IMR-90 (cell line): ENCODE measurements at regions not wholly inside any gene's neighbourhood (a gene's known extent, or its start where the extent isn't known, plus 50 kb on each side); places are given as distances from the start of the nearest gene placed in this dataset.

Experiments
- ATAC-seq: fragments of 200-7000 bp; cut with Tn5 transposase; 2 replicates; pipeline ENCODE4 v1.9.1; 2020; ENCODE audit warnings: low read depth, mild to moderate bottlenecking, moderate library complexity
- BruUV-seq: library from RNA; stranded (reverse); fragments of 400-500 nt; replicated peaks from 2 replicates; lab custom pipeline; 2021; lab: Mats Ljungman, UMichigan
- CTCF ChIA-PET: fragments of 300-600 bp; formaldehyde crosslinking; extraction: SDS; loops from one replicate; lab custom pipeline; 2021; ENCODE audit warnings: antibody characterized with exemption; lab: Yijun Ruan, JAX
- POLR2A ChIA-PET: fragments of 300-600 bp; sonication (Branson Sonifier 250); formaldehyde crosslinking; loops from one replicate; lab custom pipeline; 2022; ENCODE audit warnings: antibody characterized with exemption; ENCODE audit not compliant: unreplicated experiment; lab: Charles Lee
- DNase-seq: peaks from one replicate; pipeline ENCODE4 v3.0.0; 2013
- H2AFZ ChIP-seq: replicated peaks from 2 replicates; pipeline ENCODE3; 2013; ENCODE audit warnings: low read length, mild to moderate bottlenecking; ENCODE audit not compliant: poor library complexity
- H2AK5ac ChIP-seq: 2 replicates; pipeline ENCODE4 v1.6.1; 2013; ENCODE audit warnings: low read depth, low read length, inconsistent platforms
- H2AK9ac ChIP-seq: replicated peaks from 2 replicates; pipeline ENCODE3; 2013; ENCODE audit warnings: mild to moderate bottlenecking, low read depth, low read length, moderate library complexity; ENCODE audit not compliant: poor library complexity
- H2BK120ac ChIP-seq: 2 replicates; pipeline ENCODE4 v1.6.1; 2013; ENCODE audit warnings: low read depth, low read length, inconsistent platforms
- H2BK15ac ChIP-seq: 3 replicates; pipeline ENCODE4 v1.6.1; 2013; ENCODE audit warnings: low read depth, low read length, inconsistent platforms
- H2BK20ac ChIP-seq: 2 replicates; pipeline ENCODE4 v1.6.1; 2013; ENCODE audit warnings: low read depth, mild to moderate bottlenecking, inconsistent platforms, low read length, moderate library complexity
- H2BK5ac ChIP-seq: 2 replicates; pipeline ENCODE4 v1.6.1; 2013; ENCODE audit warnings: mild to moderate bottlenecking, low read depth, low read length, inconsistent platforms; ENCODE audit not compliant: poor library complexity, severe bottlenecking
- H3K14ac ChIP-seq: replicated peaks from 2 replicates; pipeline ENCODE4 v1.6.1; 2013; ENCODE audit warnings: low read depth, low read length, inconsistent platforms
- H3K18ac ChIP-seq: 2 replicates; pipeline ENCODE4 v1.6.1; 2013; ENCODE audit warnings: low read depth, low read length, control low read depth
- H3K23ac ChIP-seq: 2 replicates; pipeline ENCODE4 v1.6.1; 2013; ENCODE audit warnings: low read depth, low read length, inconsistent platforms
- H3K27ac ChIP-seq: 2 replicates; pipeline ENCODE4 v1.5.1; 2013; ENCODE audit warnings: mild to moderate bottlenecking, control low read depth, low read length; ENCODE audit not compliant: insufficient read depth
- H3K27me3 ChIP-seq: 2 replicates; pipeline ENCODE4 v1.6.1; 2013; ENCODE audit warnings: low read length; ENCODE audit not compliant: control insufficient read depth, insufficient read depth
- H3K36me3 ChIP-seq: 2 replicates; pipeline ENCODE4 v1.6.1; 2013; ENCODE audit warnings: low read length, mixed read lengths; ENCODE audit not compliant: control insufficient read depth, insufficient read depth
- H3K4ac ChIP-seq: 2 replicates; pipeline ENCODE4 v1.6.1; 2013; ENCODE audit warnings: low read depth, low read length, inconsistent platforms
- H3K4me1 ChIP-seq: 2 replicates; pipeline ENCODE4 v1.6.1; 2013; ENCODE audit warnings: low read length, mixed read lengths; ENCODE audit not compliant: control insufficient read depth, insufficient read depth
- H3K4me2 ChIP-seq: 2 replicates; pipeline ENCODE4 v1.6.1; 2013; ENCODE audit warnings: low read depth, mild to moderate bottlenecking, control low read depth, low read length, moderate library complexity
- H3K4me3 ChIP-seq: 2 replicates; pipeline ENCODE4 v1.5.1; 2013; ENCODE audit warnings: low read depth, mild to moderate bottlenecking, control low read depth, low read length, moderate library complexity; ENCODE audit not compliant: insufficient read depth
- H3K56ac ChIP-seq: 2 replicates; pipeline ENCODE4 v1.6.1; 2013; ENCODE audit warnings: low read length, inconsistent platforms; ENCODE audit not compliant: insufficient read depth; ENCODE audit errors: extremely low read depth
- H3K79me1 ChIP-seq, 2 experiments: 2 replicates each; pipeline ENCODE4 v1.6.1; 2013; ENCODE audit warnings: low read length in 2 of 2, inconsistent platforms in 1 of 2, low read depth in 1 of 2
- H3K9ac ChIP-seq: 2 replicates; pipeline ENCODE4 v1.6.1; 2013; ENCODE audit warnings: low read depth, low read length, control low read depth
- H3K9me1 ChIP-seq: 2 replicates; pipeline ENCODE4 v1.6.1; 2013; ENCODE audit warnings: low read length, inconsistent platforms; ENCODE audit not compliant: insufficient read depth
- H3K9me3 ChIP-seq: 2 replicates; pipeline ENCODE4 v1.6.1; 2013; ENCODE audit warnings: low read length; ENCODE audit not compliant: control insufficient read depth, insufficient read depth
- H4K20me1 ChIP-seq: 2 replicates; pipeline ENCODE4 v1.6.1; 2013; ENCODE audit warnings: low read length, inconsistent platforms; ENCODE audit not compliant: insufficient read depth
- H4K5ac ChIP-seq: 2 replicates; pipeline ENCODE4 v1.6.1; 2013; ENCODE audit warnings: mild to moderate bottlenecking, low read depth, low read length, control low read depth
- H4K8ac ChIP-seq, 2 experiments: 2 replicates each; pipeline ENCODE4 v1.6.1; 2013; ENCODE audit warnings: low read depth in 2 of 2, low read length in 2 of 2, control low read depth in 1 of 2, inconsistent platforms in 1 of 2
- H4K91ac ChIP-seq: 2 replicates; pipeline ENCODE4 v1.6.1; 2013; ENCODE audit warnings: low read depth, low read length, inconsistent platforms; ENCODE audit not compliant: insufficient read depth
- BHLHE40 ChIP-seq: fragments of 150-350 bp; IDR thresholded peaks from 2 replicates; pipeline ENCODE4 v1.6.1; 2016; ENCODE audit warnings: mild to moderate bottlenecking, low read depth, low read length
- CEBPB ChIP-seq: IDR thresholded peaks from 2 replicates; pipeline ENCODE4 v1.6.1; 2012; ENCODE audit warnings: low read depth, low read length, improper control_type of control experiment
- CHD1 ChIP-seq: IDR thresholded peaks from 2 replicates; pipeline ENCODE4 v1.6.1; 2012; ENCODE audit warnings: low read depth, low read length, improper control_type of control experiment
- FOS ChIP-seq: fragments of 150-350 bp; IDR thresholded peaks from 2 replicates; pipeline ENCODE4 v1.6.1; 2016; ENCODE audit warnings: low read depth, low read length
- MAFK ChIP-seq: IDR thresholded peaks from 2 replicates; pipeline ENCODE4 v1.6.1; 2012; ENCODE audit warnings: low read depth, low read length, improper control_type of control experiment
- MAZ ChIP-seq: IDR thresholded peaks from 2 replicates; pipeline ENCODE4 v1.6.1; 2012; ENCODE audit warnings: low read depth, mild to moderate bottlenecking, low read length, improper control_type of control experiment, moderate library complexity, borderline replicate concordance
- MXI1 ChIP-seq: IDR thresholded peaks from 2 replicates; pipeline ENCODE4 v1.6.1; 2012; ENCODE audit warnings: low read depth, mild to moderate bottlenecking, low read length, moderate library complexity, borderline replicate concordance
- NFE2L2 ChIP-seq: fragments of 150-350 bp; IDR thresholded peaks from 2 replicates; pipeline ENCODE4 v1.6.1; 2016; ENCODE audit warnings: low read depth, mild to moderate bottlenecking, low read length
- POLR2A ChIP-seq: IDR thresholded peaks from 2 replicates; pipeline ENCODE4 v1.6.1; 2012; ENCODE audit warnings: mild to moderate bottlenecking, low read depth, low read length
- RAD21 ChIP-seq: IDR thresholded peaks from 2 replicates; pipeline ENCODE4 v1.6.1; 2012; ENCODE audit warnings: low read length, improper control_type of control experiment
- RCOR1 ChIP-seq: IDR thresholded peaks from 2 replicates; pipeline ENCODE4 v1.6.1; 2012; ENCODE audit warnings: mild to moderate bottlenecking, low read length, improper control_type of control experiment; ENCODE audit not compliant: insufficient replicate concordance
- RFX5 ChIP-seq: IDR thresholded peaks from 2 replicates; pipeline ENCODE4 v1.8.0; 2012; ENCODE audit warnings: low read depth, mild to moderate bottlenecking, low read length, moderate library complexity
- SMC3 ChIP-seq: fragments of 150-350 bp; IDR thresholded peaks from 2 replicates; pipeline ENCODE4 v1.6.1; 2016; ENCODE audit warnings: low read depth, mild to moderate bottlenecking, antibody characterized with exemption, low read length, moderate library complexity
- USF2 ChIP-seq: fragments of 150-350 bp; IDR thresholded peaks from 2 replicates; pipeline ENCODE4 v1.6.1; 2017; ENCODE audit warnings: mild to moderate bottlenecking, antibody characterized with exemption, low read length, low read depth
- WGBS, 2 experiments: methylation state at CpG; one replicate each; pipeline versions ENCODE4 v1.1.5 to v1.1.7; 2013; ENCODE audit warnings: missing lambda C conversion rate in 2 of 2; ENCODE audit not compliant: insufficient read length in 1 of 2; ENCODE audit errors: extremely low coverage in 2 of 2; 5-methylcytosine and 5-hydroxymethylcytosine counted together
- dilution Hi-C: fragments of 300-500 bp; cut with HindIII; formaldehyde crosslinking; loops from one replicate; pipeline ENCODE4 v1.14.3; 2018; ENCODE audit warnings: low sequenced_read_pairs; ENCODE audit not compliant: unreplicated experiment
- in situ Hi-C: fragments of 300-500 bp; cut with MboI; formaldehyde crosslinking; loops from 3 replicates; pipeline ENCODE4 v1.14.3; 2019; ENCODE audit warnings: low sequenced_read_pairs, inconsistent platforms, mixed read lengths
- intact Hi-C: fragments of 100-400 bp; cut with micrococcal nuclease; formaldehyde crosslinking; loops from 2 replicates; pipeline ENCODE4 v1.10.0; 2022
- TF ChIP-seq, protein P1 (sequence below): conservative IDR thresholded peaks from 2 replicates; pipeline ENCODE4 v1.5.1; 2012; ENCODE audit warnings: mild to moderate bottlenecking, low read depth, low read length, improper control_type of control experiment
- TF ChIP-seq, protein P2 (sequence below): fragments of 150-350 bp; IDR thresholded peaks from 2 replicates; pipeline ENCODE4 v1.6.1; 2016; ENCODE audit warnings: low read depth, mild to moderate bottlenecking, low read length, moderate library complexity, borderline replicate concordance

- Histone ChIP-seq H3K36me3 (no peaks in the 10 kb centered on the region), H3K27me3 (peaks cover 8% of the 10 kb centered on the region), H3K4me3 (no peak overlapping the region), H4K5ac (no peak overlapping the region), H3K9me1 (no peaks in the 10 kb centered on the region), H3K27ac (no peak overlapping the region), H2AK5ac (no peak overlapping the region), H3K4me2 (no peak overlapping the region), H2BK15ac (no peak overlapping the region), H2AFZ (no peak overlapping the region), H2BK20ac (no peak overlapping the region), H2BK120ac (no peak overlapping the region), H4K8ac (no peak overlapping the region), H3K4ac (no peak overlapping the region), H3K14ac (no peak overlapping the region), H3K9me3 (no peaks in the 10 kb centered on the region), H3K18ac (no peak overlapping the region), H4K20me1 (no peaks in the 10 kb centered on the region), H3K9ac (no peak overlapping the region), H2BK5ac (no peak overlapping the region), H3K23ac (no peak overlapping the region), H4K91ac (no peak overlapping the region), H3K56ac (no peak overlapping the region), H2AK9ac (no peak overlapping the region), H3K4me1 (no peaks in the 10 kb centered on the region; the same call in 1 of the 2 replicates), H3K79me1 (no peaks in the 10 kb centered on the region)
- DNase-seq (no peak), ATAC-seq (no peak)
- CTCF ChIA-PET, result no interaction called here
- BruUV-seq, result no TSS peak
- dilution Hi-C loops (no loop called here), in situ Hi-C loops (no loop called here), intact Hi-C loops (no loop called here)
- no CpG with 5 or more reads among the region's 2 CpGs for WGBS, 2 experiments
- POLR2A ChIA-PET, result no interaction called here
- no peak for TF ChIP-seq MAFK
- no peak for TF ChIP-seq RCOR1
- no peak for TF ChIP-seq NFE2L2
- TF ChIP-seq POLR2A, result no peak
- no peak for TF ChIP-seq SMC3
- TF ChIP-seq, protein P1, sequence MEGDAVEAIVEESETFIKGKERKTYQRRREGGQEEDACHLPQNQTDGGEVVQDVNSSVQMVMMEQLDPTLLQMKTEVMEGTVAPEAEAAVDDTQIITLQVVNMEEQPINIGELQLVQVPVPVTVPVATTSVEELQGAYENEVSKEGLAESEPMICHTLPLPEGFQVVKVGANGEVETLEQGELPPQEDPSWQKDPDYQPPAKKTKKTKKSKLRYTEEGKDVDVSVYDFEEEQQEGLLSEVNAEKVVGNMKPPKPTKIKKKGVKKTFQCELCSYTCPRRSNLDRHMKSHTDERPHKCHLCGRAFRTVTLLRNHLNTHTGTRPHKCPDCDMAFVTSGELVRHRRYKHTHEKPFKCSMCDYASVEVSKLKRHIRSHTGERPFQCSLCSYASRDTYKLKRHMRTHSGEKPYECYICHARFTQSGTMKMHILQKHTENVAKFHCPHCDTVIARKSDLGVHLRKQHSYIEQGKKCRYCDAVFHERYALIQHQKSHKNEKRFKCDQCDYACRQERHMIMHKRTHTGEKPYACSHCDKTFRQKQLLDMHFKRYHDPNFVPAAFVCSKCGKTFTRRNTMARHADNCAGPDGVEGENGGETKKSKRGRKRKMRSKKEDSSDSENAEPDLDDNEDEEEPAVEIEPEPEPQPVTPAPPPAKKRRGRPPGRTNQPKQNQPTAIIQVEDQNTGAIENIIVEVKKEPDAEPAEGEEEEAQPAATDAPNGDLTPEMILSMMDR, result no peak
- no peak for TF ChIP-seq RFX5
- no peak for TF ChIP-seq RAD21
- TF ChIP-seq CEBPB, result no peak
- TF ChIP-seq, protein P2, sequence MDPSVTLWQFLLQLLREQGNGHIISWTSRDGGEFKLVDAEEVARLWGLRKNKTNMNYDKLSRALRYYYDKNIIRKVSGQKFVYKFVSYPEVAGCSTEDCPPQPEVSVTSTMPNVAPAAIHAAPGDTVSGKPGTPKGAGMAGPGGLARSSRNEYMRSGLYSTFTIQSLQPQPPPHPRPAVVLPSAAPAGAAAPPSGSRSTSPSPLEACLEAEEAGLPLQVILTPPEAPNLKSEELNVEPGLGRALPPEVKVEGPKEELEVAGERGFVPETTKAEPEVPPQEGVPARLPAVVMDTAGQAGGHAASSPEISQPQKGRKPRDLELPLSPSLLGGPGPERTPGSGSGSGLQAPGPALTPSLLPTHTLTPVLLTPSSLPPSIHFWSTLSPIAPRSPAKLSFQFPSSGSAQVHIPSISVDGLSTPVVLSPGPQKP, result no peak
- no peak for TF ChIP-seq MAZ
- TF ChIP-seq CHD1, result no peak
- TF ChIP-seq MXI1, result no peak
- TF ChIP-seq FOS, result no peak
- TF ChIP-seq BHLHE40, result no peak
- TF ChIP-seq USF2, result no peak
Measured at GRCh38 chr6:71103130-71103529, 146.3 kb upstream of the B3GAT2 start.
